Thyroid gland (tissue), 4 donors: ENCODE measurements at regions not wholly inside any gene's neighbourhood (a gene's known extent, or its start where the extent isn't known, plus 50 kb on each side); places are given as distances from the start of the nearest gene placed in this dataset.

Experiments used
- POLR2A ChIP-seq, 2 donors: fragments of 450-650 bp; IDR thresholded peaks; one replicate each; pipeline ENCODE4 v1.6.1; 2017; ENCODE audit warnings: antibody characterized with exemption in 2 of 2, mild to moderate bottlenecking in 2 of 2, moderate library complexity in 1 of 2
- TF ChIP-seq, protein P1 (sequence below), 6 experiments: fragments of 200-600 bp in 3 of 6; fragments of 450-650 bp in 3 of 6; sonication (generic) in 3 of 6; IDR thresholded peaks; one replicate each; pipeline ENCODE4 v1.5.1; 2016 to 2019; ENCODE audit warnings: antibody characterized with exemption in 6 of 6, mild to moderate bottlenecking in 2 of 6, inconsistent platforms in 1 of 6, moderate library complexity in 1 of 6

DNA sequence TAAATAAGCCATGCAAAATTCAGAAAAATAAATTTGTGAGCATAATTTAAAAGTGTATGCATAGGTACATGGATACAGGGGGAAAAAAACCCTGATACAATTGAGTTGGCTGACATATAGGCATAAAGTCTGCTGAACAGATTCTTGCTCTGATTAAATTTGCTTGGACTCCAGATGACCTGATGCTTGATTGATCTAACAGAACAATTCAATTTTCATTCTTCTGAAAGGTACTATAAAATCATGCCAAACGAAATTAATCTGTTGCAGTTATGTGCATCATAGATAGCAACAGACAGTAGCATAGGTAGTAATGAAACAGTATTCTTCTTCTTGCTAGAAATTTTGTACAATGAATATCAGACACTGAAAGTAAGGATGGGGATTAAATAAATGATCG, 578.2 kb upstream of the SLITRK6 start:
- TF ChIP-seq, protein P1, sequence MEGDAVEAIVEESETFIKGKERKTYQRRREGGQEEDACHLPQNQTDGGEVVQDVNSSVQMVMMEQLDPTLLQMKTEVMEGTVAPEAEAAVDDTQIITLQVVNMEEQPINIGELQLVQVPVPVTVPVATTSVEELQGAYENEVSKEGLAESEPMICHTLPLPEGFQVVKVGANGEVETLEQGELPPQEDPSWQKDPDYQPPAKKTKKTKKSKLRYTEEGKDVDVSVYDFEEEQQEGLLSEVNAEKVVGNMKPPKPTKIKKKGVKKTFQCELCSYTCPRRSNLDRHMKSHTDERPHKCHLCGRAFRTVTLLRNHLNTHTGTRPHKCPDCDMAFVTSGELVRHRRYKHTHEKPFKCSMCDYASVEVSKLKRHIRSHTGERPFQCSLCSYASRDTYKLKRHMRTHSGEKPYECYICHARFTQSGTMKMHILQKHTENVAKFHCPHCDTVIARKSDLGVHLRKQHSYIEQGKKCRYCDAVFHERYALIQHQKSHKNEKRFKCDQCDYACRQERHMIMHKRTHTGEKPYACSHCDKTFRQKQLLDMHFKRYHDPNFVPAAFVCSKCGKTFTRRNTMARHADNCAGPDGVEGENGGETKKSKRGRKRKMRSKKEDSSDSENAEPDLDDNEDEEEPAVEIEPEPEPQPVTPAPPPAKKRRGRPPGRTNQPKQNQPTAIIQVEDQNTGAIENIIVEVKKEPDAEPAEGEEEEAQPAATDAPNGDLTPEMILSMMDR (IDR thresholded peaks at IDR 0.05): no peak
- TF ChIP-seq POLR2A (IDR thresholded peaks at IDR 0.05): no peak
